Heart left ventricle (tissue), 16 donors: ENCODE measurements at regions not wholly inside any gene's neighbourhood (a gene's known extent, or its start where the extent isn't known, plus 50 kb on each side); places are given as distances from the start of the nearest gene placed in this dataset.
"Not testable (repeated sequence)": the region's sequence is repeated elsewhere in the genome, so short reads cannot be mapped to it uniquely, and the experiment has no call there.

Source experiments
- ATAC-seq, 4 donors: fragments of 200-7000 bp; cut with Tn5 transposase; one replicate each; pipeline ENCODE4 v1.9.1; 2020 to 2022; ENCODE audit warnings: moderate library complexity in 4 of 4, mild to moderate bottlenecking in 3 of 4, moderate number of reproducible peaks in 1 of 4
- DNase-seq, 5 donors: peaks; one replicate each; pipeline ENCODE4 v3.0.0-alpha.2; 2020
- H3K27ac ChIP-seq, 12 donors: fragments of 200-600 bp; sonication (generic) in 4 of 12; one replicate each; pipeline versions ENCODE4 v1.5.0 to v1.8.0; 2016 to 2022; ENCODE audit warnings: mild to moderate bottlenecking in 2 of 12
- H3K27me3 ChIP-seq, 9 donors: fragments of 200-600 bp; sonication (generic) in 2 of 9; one replicate each; pipeline versions ENCODE4 v1.5.1 to v1.8.0; 2016 to 2022; ENCODE audit warnings: mild to moderate bottlenecking in 3 of 9
- H3K36me3 ChIP-seq, 9 donors: fragments of 200-600 bp; sonication (generic) in 2 of 9; one replicate each; pipeline versions ENCODE4 v1.5.0 to v1.8.0; 2018 to 2022; ENCODE audit warnings: mild to moderate bottlenecking in 2 of 9
- H3K4me1 ChIP-seq, 12 donors: fragments of 200-600 bp; sonication (generic) in 4 of 12; one replicate each; pipeline versions ENCODE4 v1.5.0 to v1.8.0; 2016 to 2022; ENCODE audit warnings: mild to moderate bottlenecking in 3 of 12
- H3K4me3 ChIP-seq, 12 donors: fragments of 200-600 bp; sonication (generic) in 4 of 12; one replicate each; pipeline versions ENCODE4 v1.5.0 to v1.8.0; 2017 to 2022; ENCODE audit warnings: mild to moderate bottlenecking in 9 of 12, moderate library complexity in 4 of 12
- H3K9me3 ChIP-seq, 12 donors: fragments of 200-600 bp; sonication (generic) in 4 of 12; one replicate each; pipeline versions ENCODE4 v1.5.0 to v1.8.0; 2016 to 2022; ENCODE audit warnings: mild to moderate bottlenecking in 1 of 12
- POLR2A ChIP-seq, 2 donors: fragments of 450-650 bp; IDR thresholded peaks; one replicate each; pipeline ENCODE4 v1.6.1; 2017; ENCODE audit warnings: antibody characterized with exemption in 2 of 2, mild to moderate bottlenecking in 2 of 2, moderate library complexity in 2 of 2
- WGBS, 4 donors: extraction: QIAGEN DNeasy Blood & Tissue Kit in 2 of 4; methylation state at CpG; one replicate each; pipeline versions ENCODE4 v1.1.5 to v1.1.7; 2013 to 2018; 5-methylcytosine and 5-hydroxymethylcytosine counted together
- intact Hi-C, 10 donors: fragments of 100-400 bp; cut with DNase I; formaldehyde crosslinking; loops; one replicate each; pipeline versions ENCODE4 v1.11.1 to v1.14.2; 2022
- TF ChIP-seq, protein P1 (sequence below), 12 donors: fragments of 200-600 bp; sonication (generic) in 4 of 12; IDR thresholded peaks; one replicate each; pipeline versions ENCODE4 v1.5.0 to v1.8.0; 2018 to 2022; ENCODE audit warnings: antibody characterized with exemption in 12 of 12, mild to moderate bottlenecking in 5 of 12
- donor health status: ischemic (EF 13 %, LVEDD 7.1; RV severe dilation, severe dysfunction).
- donor health status: healthy with polysubstance abuse.
- donor health status: DM: no; HTN: yes; CAD: no.
- donor health status: DM: no; HTN: no; CAD: no.
- donor health status: ischemic (EF 25% LVEDD 6.9; RV normal size, moderate dysfunction).
- donor health status: ischemic (EF 25% LVEDD 5.7; RV mildly dilated, moderate dysfunction).
- donor health status: healthy.
- donor health status: DM: yes; HTN: yes; CAD: no.
- donor health status: ischemic (EF 35%, LVEDD 5.7; RV mildly dilated, moderate dysfunction).
- donor health status: nonischemic (EF 11% LVEDD 7.7; RV severe dilation, severe dysfunction).
- donor health status: DM: yes; HTN: yes; CAD: no.
- donor health status: PGD.
- donor health status: ischemic (EF 29% LVEDD 5.4; RV normal size, mild dysfunction).
- donor health status: nonischemic (EF 23%, LVEDD 6.1; RV moderate dilation, normal function).

DNA sequence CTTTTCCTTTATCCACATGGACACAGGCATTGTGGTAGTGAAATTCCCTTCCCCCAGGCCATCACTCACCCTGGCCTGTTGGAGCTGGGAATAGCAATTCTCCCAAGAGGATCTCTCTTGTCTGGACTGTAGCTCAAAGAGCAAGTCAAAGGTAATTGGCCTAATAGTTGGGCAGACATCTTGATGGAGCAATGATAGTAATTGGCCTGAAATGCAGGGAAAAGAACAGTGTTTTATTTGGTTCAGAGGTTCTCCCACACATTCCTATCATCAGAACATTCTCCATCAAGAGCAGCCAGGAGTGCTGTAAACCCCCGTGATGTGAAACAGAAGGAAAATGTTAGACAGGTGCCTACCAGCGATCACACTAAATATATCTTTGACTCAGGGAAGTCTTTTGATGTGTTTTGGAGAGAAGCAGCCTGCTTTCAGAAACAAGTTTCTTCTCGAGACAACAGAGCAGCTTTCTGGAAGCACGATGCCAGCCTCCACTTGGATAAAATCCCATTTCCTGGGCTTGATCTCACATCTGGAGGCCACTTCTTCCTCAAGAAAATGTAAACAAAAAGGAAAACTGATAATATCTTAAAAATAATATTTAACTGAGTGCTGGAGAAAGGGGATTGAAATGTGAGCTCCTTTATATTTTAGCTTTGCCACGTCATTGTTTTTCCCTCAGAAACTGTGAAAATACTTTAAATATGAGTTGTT lies 198.1 kb upstream of the WWC1 start:
- DNase-seq = no peak
- Histone ChIP-seq H3K27me3 (no peaks in the 10 kb centered on the region), H3K9me3 (no peaks in the 10 kb centered on the region), H3K4me1 (peaks cover 0 to 16% (median 0%) of the 10 kb centered on the region in 12 donors), H3K27ac (peak overlapping the region in 3 of 12 donors; percentile 7 to 44 (median 18)), H3K4me3 (no peak overlapping the region), H3K36me3 (peaks cover 0 to 42% (median 0%) of the 10 kb centered on the region in 9 donors)
- ATAC-seq = peak in 3 of 4 donors; percentile 16 to 44 (median 42)
- intact Hi-C loops = no loop called here
- 34 to 41% (median 39%) methylated on average over 5 of the region's 5 CpGs for WGBS, 4 donors
- TF ChIP-seq, protein P1, sequence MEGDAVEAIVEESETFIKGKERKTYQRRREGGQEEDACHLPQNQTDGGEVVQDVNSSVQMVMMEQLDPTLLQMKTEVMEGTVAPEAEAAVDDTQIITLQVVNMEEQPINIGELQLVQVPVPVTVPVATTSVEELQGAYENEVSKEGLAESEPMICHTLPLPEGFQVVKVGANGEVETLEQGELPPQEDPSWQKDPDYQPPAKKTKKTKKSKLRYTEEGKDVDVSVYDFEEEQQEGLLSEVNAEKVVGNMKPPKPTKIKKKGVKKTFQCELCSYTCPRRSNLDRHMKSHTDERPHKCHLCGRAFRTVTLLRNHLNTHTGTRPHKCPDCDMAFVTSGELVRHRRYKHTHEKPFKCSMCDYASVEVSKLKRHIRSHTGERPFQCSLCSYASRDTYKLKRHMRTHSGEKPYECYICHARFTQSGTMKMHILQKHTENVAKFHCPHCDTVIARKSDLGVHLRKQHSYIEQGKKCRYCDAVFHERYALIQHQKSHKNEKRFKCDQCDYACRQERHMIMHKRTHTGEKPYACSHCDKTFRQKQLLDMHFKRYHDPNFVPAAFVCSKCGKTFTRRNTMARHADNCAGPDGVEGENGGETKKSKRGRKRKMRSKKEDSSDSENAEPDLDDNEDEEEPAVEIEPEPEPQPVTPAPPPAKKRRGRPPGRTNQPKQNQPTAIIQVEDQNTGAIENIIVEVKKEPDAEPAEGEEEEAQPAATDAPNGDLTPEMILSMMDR (IDR thresholded peaks at IDR 0.05) = no peak
- TF ChIP-seq POLR2A (IDR thresholded peaks at IDR 0.05) = no peak

DNA sequence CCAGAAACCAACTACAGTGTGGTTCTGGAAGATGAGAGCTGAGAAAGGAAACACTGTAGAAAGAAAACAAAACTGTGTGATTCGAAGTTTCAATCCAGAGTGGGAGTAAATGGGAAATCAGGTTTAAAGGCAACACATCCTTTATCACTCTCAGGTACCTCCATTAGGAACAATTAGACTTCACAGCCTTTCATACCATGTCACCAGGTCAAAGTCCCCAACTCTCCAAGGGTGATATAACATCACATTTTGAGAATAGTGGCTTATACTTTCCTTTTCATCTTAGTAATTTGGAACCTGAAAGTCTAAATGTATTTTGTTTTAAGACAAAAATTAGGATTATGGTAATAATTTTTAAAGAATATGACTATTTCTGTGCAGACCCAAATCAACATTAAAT lies 194.9 kb upstream of the WWC1 start:
- Histone ChIP-seq H3K4me3 (no peak overlapping the region), H3K4me1 (peaks cover 0 to 16% (median 0%) of the 10 kb centered on the region in 12 donors), H3K27ac (no peak overlapping the region), H3K27me3 (no peaks in the 10 kb centered on the region), H3K36me3 (peaks cover 0 to 46% (median 6%) of the 10 kb centered on the region in 9 donors), H3K9me3 (no peaks in the 10 kb centered on the region)
- 67 to 74% (median 72%) methylated on average over 1 of the region's 1 CpG for WGBS, 4 donors
- intact Hi-C loops = loop anchor here in 1 of 10 donors (1.0 kb wide), 1 partner anchor 8 kb away; no protein-coding TSS in a partner anchor
- ATAC-seq (no peak), DNase-seq (no peak)
- TF ChIP-seq, protein P1 (IDR thresholded peaks at IDR 0.05) = no peak
- no peak for TF ChIP-seq POLR2A (IDR thresholded peaks at IDR 0.05)

DNA sequence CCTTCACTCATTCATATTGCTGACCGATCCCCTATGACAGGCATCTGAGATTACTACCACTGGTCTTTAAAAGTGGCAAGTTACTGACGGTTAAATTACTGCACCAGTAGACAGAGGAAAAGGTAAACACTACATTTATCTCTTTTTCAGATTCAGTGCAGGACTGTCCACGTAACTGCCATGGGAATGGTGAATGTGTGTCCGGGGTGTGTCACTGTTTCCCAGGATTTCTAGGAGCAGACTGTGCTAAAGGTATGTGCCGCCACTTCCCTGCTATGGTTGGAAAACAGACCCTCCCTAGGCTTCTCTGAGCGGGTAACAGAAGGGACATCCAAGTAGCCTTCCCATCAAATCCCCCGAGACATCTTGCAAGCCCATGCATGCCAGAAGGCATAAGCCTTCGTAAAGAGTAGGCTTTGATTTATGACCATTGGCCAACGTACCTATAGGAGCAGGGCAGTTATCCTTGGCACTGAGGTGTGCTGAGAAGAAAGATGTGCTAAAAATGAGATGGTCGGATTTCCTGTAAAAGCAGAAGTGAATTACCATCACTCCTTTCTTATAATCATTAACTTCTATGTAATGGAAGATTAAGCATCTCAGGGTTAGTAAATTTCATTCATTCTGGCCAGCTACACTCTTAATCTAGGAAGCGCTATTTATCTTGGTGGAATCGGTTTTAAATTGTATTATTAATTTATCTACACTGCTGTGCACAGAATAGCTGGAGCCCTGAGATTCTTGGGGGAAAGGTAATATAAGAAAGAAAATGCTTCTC lies 193.4 kb upstream of the WWC1 start:
- no peak overlapping the region for H3K4me3 ChIP-seq
- H3K27me3 ChIP-seq = no peaks in the 10 kb centered on the region
- peaks cover 0 to 38% (median 6%) of the 10 kb centered on the region in 9 donors for H3K36me3 ChIP-seq
- WGBS, 4 donors = 82 to 90% (median 86%) methylated on average over 12 of the region's 12 CpGs
- H3K9me3 ChIP-seq = no peaks in the 10 kb centered on the region
- DNase-seq (no peak), ATAC-seq (peak in 1 of 4 donors; percentile 26)
- TF ChIP-seq, protein P1 (IDR thresholded peaks at IDR 0.05) = no peak
- TF ChIP-seq POLR2A (IDR thresholded peaks at IDR 0.05) = no peak
- peaks cover 0 to 8% (median 0%) of the 10 kb centered on the region in 12 donors for H3K4me1 ChIP-seq
- intact Hi-C loops = no loop called here
- H3K27ac ChIP-seq = no peak overlapping the region

DNA sequence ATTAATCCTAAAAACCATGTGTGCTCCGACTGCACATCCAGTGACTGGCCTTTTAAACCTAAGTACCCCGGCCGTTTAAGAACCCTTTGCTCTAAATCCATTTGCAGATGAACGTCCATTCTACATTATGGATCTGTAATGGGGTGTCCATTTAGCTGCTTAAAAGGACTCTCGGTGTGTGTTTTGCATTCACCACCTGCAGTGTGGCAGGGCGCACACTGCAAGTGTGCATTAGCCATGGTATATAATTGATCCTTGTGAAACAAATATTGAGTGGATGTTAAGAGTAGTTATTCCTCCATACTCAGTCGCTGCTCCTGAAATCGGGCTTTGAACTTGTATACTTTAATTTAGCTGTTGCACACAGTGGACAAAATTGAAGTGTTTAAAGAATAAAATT lies 190.1 kb upstream of the WWC1 start:
- H3K27ac ChIP-seq = no peak overlapping the region
- no peak for DNase-seq
- H3K27me3 ChIP-seq = no peaks in the 10 kb centered on the region
- intact Hi-C loops = no loop called here
- peaks cover 0 to 31% (median 6%) of the 10 kb centered on the region in 9 donors for H3K36me3 ChIP-seq
- peaks cover 0 to 25% (median 0%) of the 10 kb centered on the region in 12 donors for H3K4me1 ChIP-seq
- no peak for ATAC-seq
- no peak for TF ChIP-seq POLR2A (IDR thresholded peaks at IDR 0.05)
- TF ChIP-seq, protein P1 (IDR thresholded peaks at IDR 0.05) = no peak
- 82 to 94% (median 91%) methylated on average over 8 of the region's 8 CpGs for WGBS, 4 donors
- H3K9me3 ChIP-seq = no peaks in the 10 kb centered on the region
- no peak overlapping the region for H3K4me3 ChIP-seq

DNA sequence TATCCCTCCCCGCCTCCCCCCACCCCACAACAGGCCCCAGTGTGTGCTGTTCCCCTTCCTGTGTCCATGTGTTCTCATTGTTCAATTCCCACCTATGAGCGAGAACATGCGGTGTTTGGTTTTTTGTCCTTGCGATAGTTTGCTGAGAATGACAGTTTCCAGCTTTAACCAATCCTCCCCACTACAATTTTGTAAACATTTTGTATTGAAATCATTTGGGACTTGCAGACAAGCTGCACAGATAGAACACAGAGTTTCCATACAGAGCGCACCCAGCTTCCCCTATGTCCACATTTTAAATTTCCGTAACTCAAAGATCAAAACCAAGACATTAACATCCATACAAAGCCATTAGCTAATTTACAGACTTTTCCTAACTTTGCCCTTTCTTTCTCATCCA lies 188.4 kb upstream of the WWC1 start:
- H3K9me3 ChIP-seq, H3K27ac ChIP-seq, ATAC-seq, H3K27me3 ChIP-seq, DNase-seq, intact Hi-C loops, H3K4me3 ChIP-seq: not testable (repeated sequence)
- WGBS, 4 donors = 78 to 96% (median 91%) methylated on average over 6 of the region's 6 CpGs
- H3K36me3 ChIP-seq = peaks cover 0 to 32% (median 6%) of the 10 kb centered on the region in 9 donors
- peaks cover 0 to 25% (median 0%) of the 10 kb centered on the region in 12 donors for H3K4me1 ChIP-seq
